HL-60 (cell line): ENCODE measurements at regions not wholly inside any gene's neighbourhood (a gene's known extent, or its start where the extent isn't known, plus 50 kb on each side); places are given as distances from the start of the nearest gene placed in this dataset.
"Not testable (repeated sequence)": the region's sequence is repeated elsewhere in the genome, so short reads cannot be mapped to it uniquely, and the experiment has no call there.

Experiments used
- DNase-seq, 2 experiments: peaks; one replicate each; pipeline ENCODE4 v3.0.0-alpha.2; 2010 to 2020; ENCODE audit warnings: low read depth in 1 of 2, low spot score in 1 of 2
- H3K27ac ChIP-seq: fragments of 250-450 bp; sonication (Bioruptor Pico); replicated peaks from 2 replicates; pipeline ENCODE4 v1.5.1; 2020; ENCODE audit warnings: mild to moderate bottlenecking, moderate library complexity
- H3K27me3 ChIP-seq: fragments of 250-450 bp; sonication (Bioruptor Pico); 2 replicates; pipeline ENCODE4 v1.5.1; 2021; ENCODE audit warnings: mild to moderate bottlenecking, moderate library complexity; ENCODE audit not compliant: insufficient read depth, poor library complexity, severe bottlenecking
- H3K4me3 ChIP-seq: replicated peaks from 2 replicates; pipeline ENCODE4 v1.5.1; 2011; ENCODE audit warnings: mild to moderate bottlenecking, control low read depth, low read length; ENCODE audit not compliant: insufficient read depth
- GABPA ChIP-seq: IDR thresholded peaks from 2 replicates; pipeline ENCODE4 v1.6.1; 2012; ENCODE audit warnings: low read depth
- POLR2AphosphoS5 ChIP-seq: IDR thresholded peaks from 2 replicates; pipeline ENCODE4 v1.6.1; 2012; ENCODE audit warnings: low read depth
- REST ChIP-seq: IDR thresholded peaks from 2 replicates; pipeline ENCODE4 v1.6.1; 2012; ENCODE audit warnings: low read depth; ENCODE audit not compliant: insufficient replicate concordance
- SPI1 ChIP-seq: IDR thresholded peaks from 2 replicates; pipeline ENCODE4 v1.6.1; 2012; ENCODE audit warnings: low read depth, mild to moderate bottlenecking, borderline replicate concordance
- TF ChIP-seq, protein P1 (sequence below): IDR thresholded peaks from one replicate; pipeline ENCODE4 v1.5.1; 2011; ENCODE audit warnings: low read length, control low read depth, inconsistent platforms; ENCODE audit not compliant: insufficient read depth

GRCh38 chr2:4098137-4098536, 394.8 kb downstream of the DCDC2C start:
- Histone ChIP-seq H3K4me3 (no peak overlapping the region), H3K27me3 (no peaks in the 10 kb centered on the region), H3K27ac (no peak overlapping the region)
- DNase-seq, result no peak
- TF ChIP-seq GABPA (no peak), SPI1 (no peak)
- TF ChIP-seq, protein P1, sequence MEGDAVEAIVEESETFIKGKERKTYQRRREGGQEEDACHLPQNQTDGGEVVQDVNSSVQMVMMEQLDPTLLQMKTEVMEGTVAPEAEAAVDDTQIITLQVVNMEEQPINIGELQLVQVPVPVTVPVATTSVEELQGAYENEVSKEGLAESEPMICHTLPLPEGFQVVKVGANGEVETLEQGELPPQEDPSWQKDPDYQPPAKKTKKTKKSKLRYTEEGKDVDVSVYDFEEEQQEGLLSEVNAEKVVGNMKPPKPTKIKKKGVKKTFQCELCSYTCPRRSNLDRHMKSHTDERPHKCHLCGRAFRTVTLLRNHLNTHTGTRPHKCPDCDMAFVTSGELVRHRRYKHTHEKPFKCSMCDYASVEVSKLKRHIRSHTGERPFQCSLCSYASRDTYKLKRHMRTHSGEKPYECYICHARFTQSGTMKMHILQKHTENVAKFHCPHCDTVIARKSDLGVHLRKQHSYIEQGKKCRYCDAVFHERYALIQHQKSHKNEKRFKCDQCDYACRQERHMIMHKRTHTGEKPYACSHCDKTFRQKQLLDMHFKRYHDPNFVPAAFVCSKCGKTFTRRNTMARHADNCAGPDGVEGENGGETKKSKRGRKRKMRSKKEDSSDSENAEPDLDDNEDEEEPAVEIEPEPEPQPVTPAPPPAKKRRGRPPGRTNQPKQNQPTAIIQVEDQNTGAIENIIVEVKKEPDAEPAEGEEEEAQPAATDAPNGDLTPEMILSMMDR, result no peak

DNA sequence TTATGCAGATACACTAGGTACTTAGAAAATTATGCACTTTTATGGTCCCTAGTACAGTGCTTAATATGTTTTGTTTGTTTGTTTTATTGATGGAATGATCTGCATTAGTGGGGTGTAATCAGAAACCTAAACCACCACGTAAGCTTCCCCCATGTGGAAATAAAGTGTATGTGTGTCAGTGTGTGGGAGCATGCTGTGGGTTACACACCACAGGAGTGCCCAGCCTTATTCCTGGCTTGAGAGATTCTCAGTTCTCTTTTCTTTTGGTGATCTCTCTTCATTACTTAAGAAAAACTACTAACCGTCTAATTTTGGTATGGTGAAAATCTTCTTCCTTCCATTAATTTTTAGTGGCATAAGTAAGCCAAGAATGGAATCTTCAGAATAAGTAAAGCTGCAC, 398.6 kb downstream of the DCDC2C start:
- no peak for DNase-seq

DNA sequence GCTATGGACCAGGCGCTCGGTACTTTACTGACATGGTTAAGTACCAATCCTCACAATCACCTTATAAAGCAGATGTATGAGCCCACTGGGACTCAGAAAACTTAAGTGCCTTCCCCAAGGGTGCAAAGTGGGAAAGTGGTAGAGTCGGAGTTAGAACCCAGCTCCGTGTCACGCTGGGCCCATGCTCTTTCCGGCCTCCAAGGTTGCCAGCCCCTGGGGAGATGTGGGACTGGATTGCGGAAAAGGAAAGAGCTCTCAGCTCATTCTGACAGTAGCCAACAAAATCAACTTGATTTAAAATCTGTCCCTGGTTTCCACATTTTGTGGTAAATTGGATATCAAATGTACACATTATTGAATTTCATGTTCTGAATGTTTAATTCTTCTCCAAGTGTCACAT, 403.8 kb downstream of the DCDC2C start:
- Histone ChIP-seq H3K4me3 (no peak overlapping the region), H3K27ac (no peak overlapping the region), H3K27me3 (no peaks in the 10 kb centered on the region)
- DNase-seq, result no peak
- TF ChIP-seq POLR2AphosphoS5 (no peak), REST (no peak), SPI1 (no peak), GABPA (no peak)
- TF ChIP-seq, protein P1, result no peak

More for the DNA sequence above, 398.6 kb downstream of the DCDC2C start:
- H3K4me3 ChIP-seq, result no peak overlapping the region
- no peak overlapping the region for H3K27ac ChIP-seq
- H3K27me3 ChIP-seq, result no peaks in the 10 kb centered on the region
- no peak for TF ChIP-seq POLR2AphosphoS5
- TF ChIP-seq, protein P1, result no peak
- TF ChIP-seq REST, result no peak
- no peak for TF ChIP-seq GABPA
- TF ChIP-seq SPI1, result no peak

- Histone ChIP-seq H3K27ac (no peak overlapping the region), H3K27me3 (no peaks in the 10 kb centered on the region), H3K4me3 (no peak overlapping the region)
- no peak for TF ChIP-seq POLR2AphosphoS5
- no peak for TF ChIP-seq GABPA
- TF ChIP-seq, protein P1, result no peak
- DNase-seq, result no peak
These were observed 406.9 kb downstream of the DCDC2C start for GRCh38 chr2:4110273-4110672.

DNA sequence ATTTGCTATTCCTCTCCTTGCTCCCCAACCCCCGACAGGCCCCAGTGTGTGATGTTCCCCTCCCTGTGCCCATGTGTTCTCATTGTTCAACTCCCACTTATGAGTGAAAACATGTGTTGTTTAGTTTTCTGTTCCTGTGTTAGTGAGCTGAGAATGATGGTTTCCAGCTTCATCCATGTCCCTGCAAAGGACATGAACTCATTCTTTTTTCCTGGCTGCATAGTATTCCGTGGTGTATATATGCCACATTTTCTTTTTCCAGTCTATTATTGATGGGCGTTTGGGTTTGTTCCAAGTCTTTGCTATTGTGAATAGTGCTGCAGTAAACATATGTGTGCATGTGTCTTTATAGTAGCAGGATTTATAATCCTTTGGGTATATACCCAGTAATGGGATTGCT, 412.1 kb downstream of the DCDC2C start:
- not testable (repeated sequence) for DNase-seq, H3K27ac ChIP-seq, H3K27me3 ChIP-seq, H3K4me3 ChIP-seq
